Lung (tissue), 11 donors: ENCODE measurements at regions not wholly inside any gene's neighbourhood (a gene's known extent, or its start where the extent isn't known, plus 50 kb on each side); places are given as distances from the start of the nearest gene placed in this dataset.
"Not testable (repeated sequence)": the region's sequence is repeated elsewhere in the genome, so short reads cannot be mapped to it uniquely, and the experiment has no call there.

Experiments used
- ATAC-seq: fragments of 200-7000 bp; cut with Tn5 transposase; one replicate; pipeline ENCODE4 v1.9.1; 2020; ENCODE audit warnings: moderate number of reproducible peaks; ENCODE audit not compliant: insufficient read depth, low FRiP score
- DNase-seq, 3 donors: peaks; one replicate each; pipeline ENCODE4 v3.0.0-alpha.2; 2013 to 2017
- H3K27ac ChIP-seq, 2 donors: one replicate each; pipeline ENCODE4 v1.5.1; 2013; ENCODE audit warnings: mild to moderate bottlenecking in 2 of 2, moderate library complexity in 2 of 2, control low read depth in 1 of 2, inconsistent platforms in 1 of 2, low read depth in 1 of 2, low read length in 1 of 2
- H3K27me3 ChIP-seq, 3 donors: one replicate each; pipeline ENCODE4 v1.5.1; 2013; ENCODE audit warnings: low read length in 2 of 3; ENCODE audit not compliant: control insufficient read depth in 3 of 3, insufficient read depth in 3 of 3
- H3K36me3 ChIP-seq, 4 donors: one replicate each; pipeline ENCODE4 v1.5.1; 2013; ENCODE audit warnings: low read length in 4 of 4, mild to moderate bottlenecking in 1 of 4, moderate library complexity in 1 of 4; ENCODE audit not compliant: control insufficient read depth in 4 of 4, insufficient read depth in 4 of 4
- H3K4me1 ChIP-seq, 5 donors: one replicate each; pipeline ENCODE4 v1.5.1; 2013; ENCODE audit warnings: low read length in 5 of 5, mild to moderate bottlenecking in 2 of 5, moderate library complexity in 1 of 5; ENCODE audit not compliant: control insufficient read depth in 5 of 5, insufficient read depth in 5 of 5
- H3K4me3 ChIP-seq: one replicate; pipeline ENCODE4 v1.5.1; 2013; ENCODE audit warnings: mild to moderate bottlenecking, control low read depth, moderate library complexity
- H3K9ac ChIP-seq, 2 donors: one replicate each; pipeline ENCODE4 v1.5.1; 2013; ENCODE audit warnings: low read length in 2 of 2, control low read depth in 1 of 2; ENCODE audit not compliant: insufficient read depth in 1 of 2
- H3K9me3 ChIP-seq, 4 donors: one replicate each; pipeline ENCODE4 v1.5.1; 2013; ENCODE audit warnings: low read length in 3 of 4, mild to moderate bottlenecking in 1 of 4, moderate library complexity in 1 of 4; ENCODE audit not compliant: control insufficient read depth in 4 of 4, insufficient read depth in 3 of 4
- WGBS, 2 donors: extraction: QIAGEN DNeasy Blood & Tissue Kit; methylation state at CpG; one replicate each; pipeline ENCODE4 v1.1.7; 2013; 5-methylcytosine and 5-hydroxymethylcytosine counted together
- TF ChIP-seq, protein P1 (sequence below): IDR thresholded peaks from 2 replicates; pipeline ENCODE4 v1.5.1; 2012; ENCODE audit warnings: mild to moderate bottlenecking; ENCODE audit errors: control extremely low read depth, extremely low read depth
- donor health status: control.
- donor health status: control.
- donor health status: Bipolar disorder and iron deficiency.
- donor health status: healthy.
- donor health status: DM: yes; HTN: yes; CAD: no.

DNA sequence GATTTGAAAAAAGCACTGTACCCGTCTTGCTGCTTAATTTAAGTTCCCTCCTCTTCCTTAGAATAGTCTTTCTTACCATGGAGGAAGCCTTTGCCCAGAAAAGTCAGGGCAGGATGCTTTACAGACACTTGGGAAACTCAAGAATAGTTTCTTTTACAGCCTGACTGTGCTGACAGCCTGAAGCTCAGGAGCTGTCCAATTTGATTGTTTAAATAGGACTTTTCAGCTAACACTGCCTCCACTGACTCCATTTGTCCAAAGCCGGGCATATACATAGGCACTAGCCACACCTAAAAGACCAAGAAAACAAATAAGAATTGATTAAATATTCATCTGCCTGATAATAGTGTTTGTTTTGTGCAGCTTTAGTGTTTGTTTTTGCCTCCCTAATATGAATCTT lies 110.9 kb upstream of the L3MBTL4 start:
- no peak for ATAC-seq
- peaks cover 0 to 6% (median 0%) of the 10 kb centered on the region in 4 donors for H3K9me3 ChIP-seq
- H3K36me3 ChIP-seq: no peaks in the 10 kb centered on the region
- peak in 1 of 3 donors; percentile 34 for DNase-seq
- no peaks in the 10 kb centered on the region for H3K27me3 ChIP-seq
- H3K9ac ChIP-seq: no peak overlapping the region
- H3K4me3 ChIP-seq: no peak overlapping the region
- TF ChIP-seq, protein P1, sequence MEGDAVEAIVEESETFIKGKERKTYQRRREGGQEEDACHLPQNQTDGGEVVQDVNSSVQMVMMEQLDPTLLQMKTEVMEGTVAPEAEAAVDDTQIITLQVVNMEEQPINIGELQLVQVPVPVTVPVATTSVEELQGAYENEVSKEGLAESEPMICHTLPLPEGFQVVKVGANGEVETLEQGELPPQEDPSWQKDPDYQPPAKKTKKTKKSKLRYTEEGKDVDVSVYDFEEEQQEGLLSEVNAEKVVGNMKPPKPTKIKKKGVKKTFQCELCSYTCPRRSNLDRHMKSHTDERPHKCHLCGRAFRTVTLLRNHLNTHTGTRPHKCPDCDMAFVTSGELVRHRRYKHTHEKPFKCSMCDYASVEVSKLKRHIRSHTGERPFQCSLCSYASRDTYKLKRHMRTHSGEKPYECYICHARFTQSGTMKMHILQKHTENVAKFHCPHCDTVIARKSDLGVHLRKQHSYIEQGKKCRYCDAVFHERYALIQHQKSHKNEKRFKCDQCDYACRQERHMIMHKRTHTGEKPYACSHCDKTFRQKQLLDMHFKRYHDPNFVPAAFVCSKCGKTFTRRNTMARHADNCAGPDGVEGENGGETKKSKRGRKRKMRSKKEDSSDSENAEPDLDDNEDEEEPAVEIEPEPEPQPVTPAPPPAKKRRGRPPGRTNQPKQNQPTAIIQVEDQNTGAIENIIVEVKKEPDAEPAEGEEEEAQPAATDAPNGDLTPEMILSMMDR: no peak
- WGBS, 2 donors: 48 to 56% methylated on average over 2 of the region's 2 CpGs
- H3K27ac ChIP-seq: no peak overlapping the region
- no peaks in the 10 kb centered on the region for H3K4me1 ChIP-seq

DNA sequence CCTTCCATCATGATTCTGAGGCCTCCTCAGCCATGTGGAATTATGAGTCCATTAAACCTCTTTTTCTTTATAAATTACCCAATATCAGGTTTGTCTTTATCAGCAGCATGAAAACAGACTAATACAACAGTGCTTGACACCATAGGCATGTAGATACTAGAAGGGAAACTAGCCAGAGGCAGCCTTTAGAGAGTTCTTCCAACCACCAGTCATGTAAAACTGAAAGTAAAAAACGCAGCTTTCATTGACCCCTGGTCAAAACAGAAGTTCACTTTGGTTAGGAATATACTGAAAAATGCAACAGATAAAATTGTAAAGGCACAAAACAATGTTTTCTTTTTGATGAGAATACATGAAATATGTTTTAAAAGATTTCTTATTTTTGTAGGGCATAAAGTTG lies 122.8 kb upstream of the L3MBTL4 start:
- Histone ChIP-seq H3K36me3 (no peaks in the 10 kb centered on the region), H3K9me3 (no peaks in the 10 kb centered on the region), H3K4me3 (no peak overlapping the region), H3K4me1 (peaks cover 0 to 15% (median 0%) of the 10 kb centered on the region in 5 donors), H3K27ac (no peak overlapping the region), H3K9ac (no peak overlapping the region), H3K27me3 (no peaks in the 10 kb centered on the region)
- DNase-seq: peak in 2 of 3 donors; percentile 59 to 72
- ATAC-seq: no peak
- 12 to 17% methylated on average over 1 of the region's 1 CpG for WGBS, 2 donors
- TF ChIP-seq, protein P1: no peak

- H3K36me3 ChIP-seq, H3K27ac ChIP-seq, H3K27me3 ChIP-seq, H3K9ac ChIP-seq, H3K4me3 ChIP-seq, ATAC-seq, H3K9me3 ChIP-seq: not testable (repeated sequence)
- peak in 2 of 3 donors; percentile 58 to 62 for DNase-seq
- H3K4me1 ChIP-seq: peaks cover 0 to 23% (median 5%) of the 10 kb centered on the region in 5 donors
- WGBS, 2 donors: 43 to 59% methylated on average over 6 of the region's 6 CpGs
Observed at GRCh38 chr18:6541131-6541679, 126.5 kb upstream of the L3MBTL4 start.

GRCh38 chr18:6542296-6542695 lies 127.6 kb upstream of the L3MBTL4 start:
- H3K27me3 ChIP-seq: no peaks in the 10 kb centered on the region
- H3K4me1 ChIP-seq: peaks cover 0 to 23% (median 5%) of the 10 kb centered on the region in 5 donors
- TF ChIP-seq, protein P1: no peak
- no peak for DNase-seq
- H3K9me3 ChIP-seq: peaks cover 0 to 1% (median 0%) of the 10 kb centered on the region in 4 donors
- ATAC-seq: no peak
- no peak overlapping the region for H3K27ac ChIP-seq
- 83 to 89% methylated on average over 5 of the region's 5 CpGs for WGBS, 2 donors
- no peaks in the 10 kb centered on the region for H3K36me3 ChIP-seq
- no peak overlapping the region for H3K4me3 ChIP-seq
- H3K9ac ChIP-seq: no peak overlapping the region
